Caki2 (cell line): ENCODE measurements at regions not wholly inside any gene's neighbourhood (a gene's known extent, or its start where the extent isn't known, plus 50 kb on each side); places are given as distances from the start of the nearest gene placed in this dataset.
"Not testable (repeated sequence)": the region's sequence is repeated elsewhere in the genome, so short reads cannot be mapped to it uniquely, and the experiment has no call there.

Source experiments
- DNase-seq: peaks from one replicate; pipeline ENCODE4 v3.0.0-alpha.2; 2015; ENCODE audit warnings: low read depth
- in situ Hi-C: cut with HindIII; loops from 2 replicates; pipeline ENCODE4 v1.10.0; 2016; ENCODE audit warnings: low sequenced_read_pairs, low pct_unique_long_range_greater_than_20kb, mixed read lengths

DNA sequence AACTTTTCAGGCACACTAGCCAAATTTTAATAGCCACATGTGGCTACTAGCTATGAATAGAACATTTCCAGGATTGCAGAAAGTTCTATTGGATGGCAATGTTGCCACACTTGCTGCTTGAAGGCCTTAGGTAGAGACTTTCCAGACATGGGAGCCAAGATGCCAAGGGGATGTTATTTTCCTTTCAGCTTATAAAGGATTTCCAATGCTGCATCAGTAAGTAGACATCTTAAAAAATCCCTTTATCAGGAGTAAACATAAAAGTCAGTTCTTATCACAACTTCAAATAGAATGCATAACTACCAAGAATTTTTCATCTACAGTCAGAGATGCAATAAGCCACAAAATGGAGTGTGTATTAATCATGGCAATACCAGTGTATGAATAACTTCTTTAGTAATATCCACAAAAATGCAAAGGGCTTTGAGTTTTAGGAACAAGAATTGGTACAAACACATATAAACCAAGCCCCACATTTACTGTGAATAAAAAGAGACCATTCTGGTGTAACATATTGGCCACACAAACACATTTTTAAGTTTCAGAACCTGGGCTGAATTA, 457.1 kb upstream of the ADAMTS9 start:
- no peak for DNase-seq
- in situ Hi-C loops: no loop called here

GRCh38 chr3:65142456-65142855, 454.7 kb upstream of the ADAMTS9 start:
- in situ Hi-C loops: no loop called here
- no peak for DNase-seq

DNA sequence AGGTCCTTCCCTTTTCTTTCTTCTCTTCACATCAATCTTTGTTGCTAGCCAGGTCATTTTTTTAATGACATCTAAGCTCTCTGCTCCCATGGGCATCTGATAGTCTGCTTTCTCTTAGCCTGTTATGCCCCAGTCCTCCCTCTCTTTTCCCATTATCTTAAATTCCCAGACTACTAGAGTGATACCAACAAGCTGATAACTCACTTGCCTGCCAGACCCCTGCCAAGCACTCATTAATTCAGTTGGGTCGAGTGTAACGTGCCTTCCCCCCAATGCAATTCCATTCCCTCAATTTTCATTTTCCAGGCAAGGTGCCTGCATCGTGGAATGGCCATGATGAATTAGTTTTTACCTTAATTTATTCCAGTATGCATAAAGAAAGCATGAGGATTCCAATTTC, 450.8 kb upstream of the ADAMTS9 start:
- in situ Hi-C loops: no loop called here
- no peak for DNase-seq

GRCh38 chr3:65133752-65134151, 446.0 kb upstream of the ADAMTS9 start:
- DNase-seq, in situ Hi-C loops: not testable (repeated sequence)

DNA sequence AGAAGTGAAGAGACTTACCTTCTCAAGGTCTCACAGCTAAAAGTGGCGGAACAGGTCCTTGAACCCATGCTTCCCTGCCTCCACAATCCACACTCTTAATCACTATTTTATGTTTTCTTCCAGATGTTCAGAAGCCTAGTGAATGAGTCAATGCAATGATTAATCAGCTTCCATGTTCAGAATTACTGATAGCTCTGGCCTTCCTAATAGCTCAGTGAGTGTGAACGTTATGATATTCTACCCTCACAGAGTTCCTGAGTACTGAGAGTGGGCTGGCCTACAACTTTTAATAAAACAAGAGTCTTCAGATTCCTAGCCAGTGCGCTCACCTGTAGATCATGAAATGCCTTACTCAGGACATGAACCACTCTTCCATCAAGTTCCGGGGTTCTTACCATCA, 443.0 kb upstream of the ADAMTS9 start:
- in situ Hi-C loops: no loop called here
- DNase-seq: no peak

- DNase-seq: no peak
- in situ Hi-C loops: no loop called here
Measured at GRCh38 chr3:65128346-65128745, 440.5 kb upstream of the ADAMTS9 start.

GRCh38 chr3:65126527-65127410, 439.0 kb upstream of the ADAMTS9 start:
- in situ Hi-C loops: no loop called here
- DNase-seq: no peak

GRCh38 chr3:65120156-65120555, 432.4 kb upstream of the ADAMTS9 start:
- DNase-seq, in situ Hi-C loops: not testable (repeated sequence)

GRCh38 chr3:65118912-65119499, 431.2 kb upstream of the ADAMTS9 start:
- DNase-seq: no peak
- in situ Hi-C loops: no loop called here

- in situ Hi-C loops: no loop called here
- DNase-seq: no peak
Measured at GRCh38 chr3:65114041-65114440, 426.2 kb upstream of the ADAMTS9 start.

- in situ Hi-C loops: no loop called here
Measured at GRCh38 chr3:65112751-65113300, 425.0 kb upstream of the ADAMTS9 start.

DNA sequence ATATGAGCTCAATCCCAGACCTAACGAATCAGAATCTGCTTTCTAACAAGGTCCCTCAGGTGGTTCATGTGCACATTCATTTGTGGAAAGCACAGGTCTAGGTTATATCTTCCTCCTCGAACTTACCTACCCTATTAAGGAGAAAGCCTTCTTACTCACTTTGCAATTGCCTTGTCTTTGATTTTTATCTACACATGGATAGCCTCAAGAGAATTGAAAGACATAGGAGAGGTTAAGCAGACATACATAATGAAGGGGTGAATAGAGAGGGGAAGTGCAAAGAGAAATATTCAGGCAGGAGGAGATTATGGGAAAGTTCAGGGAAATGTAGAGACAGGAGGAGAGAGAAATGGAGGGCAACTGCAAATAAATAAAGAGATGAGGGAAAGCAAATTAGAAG, 422.9 kb upstream of the ADAMTS9 start:
- in situ Hi-C loops: no loop called here
- DNase-seq: no peak

More at GRCh38 chr3:65112751-65113300, 425.0 kb upstream of the ADAMTS9 start:
- no peak for DNase-seq

DNA sequence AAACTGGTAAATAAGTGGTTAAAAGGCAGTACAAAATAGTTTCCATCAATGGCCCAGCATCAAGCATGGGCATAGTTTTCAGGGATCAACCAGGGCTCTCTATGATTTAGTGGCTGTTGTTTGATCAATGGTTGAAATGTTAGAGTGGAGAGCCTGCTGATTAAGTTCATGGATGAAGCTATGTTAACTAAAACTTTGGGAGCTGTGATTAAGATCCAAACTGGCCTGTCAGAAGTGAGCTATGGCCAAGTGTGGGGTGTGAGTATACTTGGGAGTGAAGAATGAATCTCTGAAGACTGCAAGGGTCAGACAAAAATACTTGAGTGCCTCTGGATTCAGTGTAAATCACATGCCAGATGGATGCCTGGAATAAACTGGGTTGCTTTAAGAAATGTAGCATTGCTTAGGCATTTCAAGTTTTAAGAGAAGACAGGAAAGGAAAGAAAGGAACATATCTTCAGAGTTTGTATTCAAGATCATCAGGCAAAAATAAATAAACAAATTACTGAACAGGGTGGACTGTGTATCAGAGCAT, 422.2 kb upstream of the ADAMTS9 start:
- in situ Hi-C loops: no loop called here
- no peak for DNase-seq

DNA sequence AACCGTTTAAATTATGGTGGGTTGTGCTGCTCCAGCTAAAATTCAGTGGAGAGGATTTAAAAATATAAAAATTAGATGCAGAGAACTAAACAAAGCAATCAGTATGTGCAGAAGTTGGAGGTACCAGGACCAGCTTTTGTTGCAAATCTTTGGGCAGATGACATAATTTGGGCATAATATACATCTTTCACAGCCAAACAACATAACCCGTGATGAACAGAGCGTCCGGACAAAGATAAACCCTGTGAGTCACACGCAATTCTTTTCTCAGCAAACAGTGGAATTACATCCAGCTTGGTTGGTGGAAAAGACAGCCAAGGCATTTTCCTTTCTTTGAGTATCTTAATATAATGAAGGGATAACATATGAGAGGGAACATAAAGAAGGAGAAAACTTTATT, 419.4 kb upstream of the ADAMTS9 start:
- in situ Hi-C loops: no loop called here

GRCh38 chr3:65101450-65101849, 413.6 kb upstream of the ADAMTS9 start:
- in situ Hi-C loops: no loop called here

More for the DNA sequence above, 419.4 kb upstream of the ADAMTS9 start:
- no peak for DNase-seq

GRCh38 chr3:65098400-65098799, 410.6 kb upstream of the ADAMTS9 start:
- in situ Hi-C loops: no loop called here
- DNase-seq: no peak

More at GRCh38 chr3:65101450-65101849, 413.6 kb upstream of the ADAMTS9 start:
- no peak for DNase-seq

DNA sequence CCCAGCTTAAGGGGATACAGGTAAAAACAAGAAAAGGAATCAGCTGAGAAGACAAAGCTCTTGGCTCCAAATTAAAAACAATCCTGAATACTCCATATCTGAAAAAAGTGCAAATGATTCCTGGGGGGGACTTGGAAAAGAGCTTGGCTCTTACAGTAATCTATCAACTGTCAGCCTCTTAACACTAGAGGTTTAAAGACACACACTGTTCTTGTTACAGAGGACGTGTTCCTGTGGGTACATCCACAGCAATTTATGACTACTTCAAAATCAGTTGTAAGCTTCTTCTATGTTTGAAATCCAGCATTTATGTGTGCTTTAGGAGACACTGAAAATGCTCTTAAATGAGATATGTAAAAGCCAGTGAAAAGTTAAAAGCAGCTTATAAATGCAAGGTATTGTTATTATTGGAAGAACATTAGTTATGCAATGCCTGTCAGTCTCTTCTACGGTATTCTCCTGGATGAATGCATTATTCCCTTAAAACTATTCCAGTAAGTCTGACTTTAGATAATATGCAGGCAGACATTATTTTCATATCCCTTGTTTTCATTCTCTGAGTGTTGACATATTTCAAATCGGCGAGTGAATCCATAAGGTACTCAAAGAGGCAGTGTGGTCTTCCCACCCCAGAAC, 408.4 kb upstream of the ADAMTS9 start:
- no peak for DNase-seq
- in situ Hi-C loops: no loop called here

DNA sequence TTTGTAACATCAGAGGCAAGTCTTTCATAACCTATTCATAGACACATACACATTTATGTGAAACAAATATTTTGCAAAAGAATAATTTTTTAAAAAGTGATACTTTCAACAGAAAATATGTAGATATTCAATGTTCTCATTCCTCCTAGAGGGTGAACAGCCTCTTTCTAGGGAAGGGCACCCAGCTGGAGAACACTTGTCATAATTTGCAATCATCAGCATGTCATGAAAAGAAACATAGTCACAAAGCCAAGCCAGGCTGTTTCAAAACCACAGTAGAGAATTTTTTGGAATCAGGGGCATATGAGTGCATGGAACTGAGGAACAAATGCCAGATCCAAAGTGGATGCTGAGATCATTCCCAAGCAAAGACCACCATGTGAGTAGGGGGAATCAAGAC, 406.9 kb upstream of the ADAMTS9 start:
- no peak for DNase-seq
- in situ Hi-C loops: no loop called here
